Kasumi-1 (cell line): ENCODE measurements at regions not wholly inside any gene's neighbourhood (a gene's known extent, or its start where the extent isn't known, plus 50 kb on each side); places are given as distances from the start of the nearest gene placed in this dataset.
"Not testable (repeated sequence)": the region's sequence is repeated elsewhere in the genome, so short reads cannot be mapped to it uniquely, and the experiment has no call there.

Experiments used
- DNase-seq, 2 experiments: peaks; one replicate each; lab custom pipeline; 2025; lab: John Stamatoyannopoulos, UW

DNA sequence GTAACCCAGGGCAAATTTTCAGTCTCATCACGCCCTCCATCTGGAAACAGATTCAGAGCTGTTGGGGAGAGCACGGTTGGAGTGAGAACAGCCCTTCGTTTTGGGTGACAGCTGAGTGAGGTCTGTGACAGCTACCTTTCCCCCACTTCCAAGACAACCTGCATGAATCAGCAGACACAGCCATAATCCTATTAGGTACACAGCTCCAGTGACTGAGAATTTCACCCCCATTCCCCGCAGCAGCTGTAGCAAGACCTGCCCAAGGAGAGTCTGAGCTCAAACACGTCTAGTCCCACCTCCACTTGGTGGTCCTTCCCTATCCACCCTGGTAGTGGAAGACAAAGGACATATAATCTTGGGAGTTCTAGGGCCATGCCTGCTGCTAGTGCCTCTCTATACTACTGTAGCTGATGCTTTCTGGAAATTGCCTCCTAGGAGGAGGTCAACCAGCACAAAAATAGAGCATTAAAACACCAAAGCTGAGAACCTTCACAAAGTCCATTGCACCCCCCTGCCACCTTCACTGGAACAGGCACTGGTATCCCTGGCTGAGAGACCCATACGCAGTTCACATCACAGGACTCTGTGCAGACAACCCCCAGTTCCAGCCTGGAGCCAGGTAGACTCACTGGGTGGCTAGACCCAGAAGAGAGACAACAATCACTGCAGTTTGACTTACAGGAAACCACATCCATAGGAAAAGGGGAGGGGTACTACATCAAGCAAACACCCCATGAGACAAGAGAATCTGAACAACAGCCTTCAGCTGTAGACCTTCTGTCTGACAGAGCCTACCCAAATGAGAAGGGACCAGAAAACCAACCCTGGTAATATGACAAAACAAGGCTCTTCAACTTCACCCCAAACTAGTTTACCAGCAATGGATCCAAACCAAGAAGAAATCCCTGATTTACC is 448.6 kb upstream of the CBLB start:
- DNase-seq = no peak

GRCh38 chr3:106321438-106321837 is 452.6 kb upstream of the CBLB start:
- DNase-seq = not testable (repeated sequence)

DNA sequence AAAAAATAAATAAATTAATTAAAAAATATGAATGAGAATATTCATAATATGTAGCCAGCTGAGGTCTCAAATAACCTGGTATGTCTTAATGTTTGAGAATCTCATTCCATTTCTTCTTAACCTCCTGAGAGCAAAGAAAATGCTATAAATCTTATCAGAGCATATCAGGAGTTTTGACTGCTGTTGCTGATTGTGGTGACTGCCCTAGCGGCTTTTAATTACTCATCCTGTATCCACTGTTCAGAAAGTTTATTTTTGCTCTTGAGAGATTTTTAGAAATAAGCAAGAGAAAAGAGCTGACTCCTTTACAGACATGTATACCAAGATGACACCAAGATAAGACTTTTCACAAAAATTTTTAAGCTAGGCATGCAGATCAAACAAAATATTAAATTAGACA is 454.8 kb upstream of the CBLB start:
- no peak for DNase-seq

GRCh38 chr3:106326941-106327695 is 458.3 kb upstream of the CBLB start:
- DNase-seq = no peak

DNA sequence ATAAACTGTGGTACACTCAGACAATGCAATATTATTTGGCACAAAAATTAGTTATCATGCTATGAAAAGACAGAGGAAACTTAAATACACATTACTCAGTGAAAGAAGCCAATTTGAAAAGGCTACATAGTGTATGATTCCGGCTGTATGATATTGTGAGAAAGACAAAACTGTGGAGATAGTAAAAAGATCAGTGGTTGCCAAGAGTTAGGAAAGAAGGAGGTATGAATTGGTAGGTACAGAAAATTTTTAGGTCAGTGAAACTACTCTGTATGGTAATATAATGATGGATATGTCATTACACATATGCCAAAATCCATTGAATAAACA is 458.8 kb upstream of the CBLB start:
- no peak for DNase-seq

- no peak for DNase-seq
Observed at GRCh38 chr3:106328224-106328623, 459.4 kb upstream of the CBLB start.

GRCh38 chr3:106329521-106329920 is 460.7 kb upstream of the CBLB start:
- DNase-seq = no peak

DNA sequence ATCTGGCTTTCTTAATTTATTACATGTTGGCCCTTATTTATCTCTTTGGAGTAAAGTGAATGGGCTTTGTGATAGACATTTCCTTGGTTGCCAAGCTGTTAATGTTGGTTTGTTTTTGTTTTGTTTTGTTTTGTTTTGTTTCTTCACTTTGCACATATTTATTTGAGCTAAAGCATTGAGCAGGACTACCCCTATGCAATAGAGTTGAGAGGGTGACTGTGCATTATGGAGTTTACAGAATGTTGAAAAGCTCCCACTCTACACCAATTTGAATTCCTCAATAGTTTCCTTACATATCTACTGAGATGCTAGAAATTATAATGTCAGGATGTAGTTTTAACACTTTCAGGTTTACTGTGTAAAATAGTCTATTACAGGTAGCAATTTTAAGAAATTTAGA is 462.8 kb upstream of the CBLB start:
- DNase-seq = no peak

GRCh38 chr3:106332129-106332528 is 463.3 kb upstream of the CBLB start:
- no peak for DNase-seq

- no peak for DNase-seq
Observed at GRCh38 chr3:106332884-106333283, 464.1 kb upstream of the CBLB start.

GRCh38 chr3:106333911-106334618 is 465.3 kb upstream of the CBLB start:
- peak; percentile 4 to 28 for DNase-seq

DNA sequence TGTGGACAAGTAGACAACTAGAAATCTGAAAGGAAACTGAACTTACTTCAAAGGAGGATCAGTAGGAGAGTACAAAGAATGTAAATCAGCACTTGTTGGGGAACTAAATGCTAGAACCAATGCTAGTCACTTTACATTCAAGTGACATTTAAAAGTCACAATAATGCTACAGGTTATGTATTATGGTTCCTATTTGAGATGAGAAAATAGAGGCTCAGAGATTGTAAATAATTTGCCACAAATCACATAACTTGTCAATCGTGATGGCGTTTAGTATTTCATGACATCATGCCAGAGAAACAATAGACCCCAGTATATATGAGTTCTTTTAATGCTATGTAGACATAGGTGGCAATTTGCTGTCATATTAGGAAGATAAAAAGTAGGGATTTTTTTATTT is 467.8 kb upstream of the CBLB start:
- no peak for DNase-seq

DNA sequence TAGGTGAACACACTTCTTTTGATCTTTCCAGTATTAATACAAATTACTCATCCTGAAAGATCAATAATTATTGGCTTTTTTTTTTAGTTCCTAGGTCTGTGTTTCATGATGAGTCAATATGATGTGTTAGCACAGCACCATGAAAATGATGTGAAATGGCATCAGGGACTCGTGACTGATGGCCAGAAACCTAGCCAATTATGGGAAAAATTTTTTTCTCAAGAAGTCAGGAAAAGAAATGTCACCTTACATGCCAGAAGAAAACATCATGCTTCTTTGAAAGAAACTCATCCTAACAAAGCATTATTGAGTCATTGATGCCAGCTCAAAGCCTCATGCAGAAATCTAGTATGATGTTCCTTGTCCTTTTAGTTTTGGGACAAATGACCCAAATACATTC is 468.3 kb upstream of the CBLB start:
- no peak for DNase-seq

- no peak for DNase-seq
Observed at GRCh38 chr3:106338582-106339214, 469.9 kb upstream of the CBLB start.

DNA sequence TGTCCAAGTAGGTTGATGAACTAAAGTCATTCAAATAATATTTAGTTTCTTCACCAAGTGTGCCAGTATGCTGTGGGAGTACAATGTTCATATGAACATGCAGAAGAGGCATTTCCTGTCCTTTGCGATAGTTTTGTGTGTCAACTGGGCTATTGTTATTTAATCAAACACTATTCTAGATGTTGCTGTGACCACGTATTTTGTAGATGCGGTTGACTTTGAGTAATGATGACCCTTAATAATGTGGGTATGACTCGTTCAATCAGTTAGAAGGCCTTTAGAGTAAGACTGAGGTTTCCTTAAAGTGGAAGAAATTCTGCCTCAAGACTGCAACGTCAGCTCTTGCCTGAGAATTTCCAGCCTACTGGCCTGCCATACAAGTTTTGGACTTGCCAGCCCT is 470.7 kb upstream of the CBLB start:
- DNase-seq = no peak

- no peak for DNase-seq
Observed at GRCh38 chr3:106341087-106341486, 472.3 kb upstream of the CBLB start.

- DNase-seq = no peak
Observed at GRCh38 chr3:106341586-106342162, 472.9 kb upstream of the CBLB start.

- no peak for DNase-seq
Observed at GRCh38 chr3:106342386-106342785, 473.6 kb upstream of the CBLB start.

DNA sequence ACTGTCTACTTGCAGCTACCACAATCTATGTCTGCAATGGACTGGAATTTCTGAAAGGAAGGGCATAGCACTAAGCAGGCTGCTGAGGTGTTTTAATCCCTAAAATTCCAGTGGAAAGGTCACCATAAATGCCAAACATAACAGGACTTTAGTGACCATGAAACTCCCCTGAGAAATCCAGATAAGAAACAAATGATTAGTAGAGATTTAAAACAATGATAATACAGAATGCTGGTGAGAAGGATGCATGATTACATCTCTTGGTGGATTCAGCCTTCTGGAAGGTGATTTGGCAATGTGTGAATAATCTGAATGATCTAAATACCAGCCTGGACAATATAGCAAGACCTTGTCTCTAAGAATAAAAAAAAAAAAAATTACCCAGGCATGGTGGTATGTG is 475.0 kb upstream of the CBLB start:
- DNase-seq = no peak

GRCh38 chr3:106345353-106346027 is 476.7 kb upstream of the CBLB start:
- no peak for DNase-seq

GRCh38 chr3:106347350-106347749 is 478.5 kb upstream of the CBLB start:
- DNase-seq = no peak
